GM18951 (cell line): ENCODE measurements at regions not wholly inside any gene's neighbourhood (a gene's known extent, or its start where the extent isn't known, plus 50 kb on each side); places are given as distances from the start of the nearest gene placed in this dataset.

Source experiments
- POLR2A ChIP-seq: IDR thresholded peaks from 4 replicates; pipeline ENCODE4 v1.6.1; 2011; ENCODE audit warnings: mild to moderate bottlenecking; ENCODE audit not compliant: insufficient read length, insufficient read depth; ENCODE audit errors: extremely low read depth
- in situ Hi-C: fragments of 300-500 bp; cut with MboI; formaldehyde crosslinking; loops from one replicate; pipeline ENCODE4 v1.12.0; 2022; ENCODE audit warnings: low sequenced_read_pairs, mixed read lengths, inconsistent platforms; ENCODE audit not compliant: unreplicated experiment

- no peak for TF ChIP-seq POLR2A
- in situ Hi-C loops, result no loop called here
Observed at GRCh38 chr4:153154007-153154975, 50.0 kb upstream of the TRIM2 start.
